ENCODE measurements at regions not wholly inside any gene's neighbourhood (a gene's known extent, or its start where the extent isn't known, plus 50 kb on each side); places are given as distances from the start of the nearest gene placed in this dataset.

- TF ChIP-seq EP300 (conservative IDR thresholded peaks at IDR 0.05; ENCODE audit: poor library complexity, severe bottlenecking) (no peak), EZH2 (IDR thresholded peaks at IDR 0.05; ENCODE audit: borderline replicate concordance, insufficient read depth, low read length, poor library complexity, severe bottlenecking) (no peak), POLR2AphosphoS5 (IDR thresholded peaks at IDR 0.05) (no peak), RAD21 (conservative IDR thresholded peaks at IDR 0.05) (no peak)
- TF ChIP-seq, protein P1, sequence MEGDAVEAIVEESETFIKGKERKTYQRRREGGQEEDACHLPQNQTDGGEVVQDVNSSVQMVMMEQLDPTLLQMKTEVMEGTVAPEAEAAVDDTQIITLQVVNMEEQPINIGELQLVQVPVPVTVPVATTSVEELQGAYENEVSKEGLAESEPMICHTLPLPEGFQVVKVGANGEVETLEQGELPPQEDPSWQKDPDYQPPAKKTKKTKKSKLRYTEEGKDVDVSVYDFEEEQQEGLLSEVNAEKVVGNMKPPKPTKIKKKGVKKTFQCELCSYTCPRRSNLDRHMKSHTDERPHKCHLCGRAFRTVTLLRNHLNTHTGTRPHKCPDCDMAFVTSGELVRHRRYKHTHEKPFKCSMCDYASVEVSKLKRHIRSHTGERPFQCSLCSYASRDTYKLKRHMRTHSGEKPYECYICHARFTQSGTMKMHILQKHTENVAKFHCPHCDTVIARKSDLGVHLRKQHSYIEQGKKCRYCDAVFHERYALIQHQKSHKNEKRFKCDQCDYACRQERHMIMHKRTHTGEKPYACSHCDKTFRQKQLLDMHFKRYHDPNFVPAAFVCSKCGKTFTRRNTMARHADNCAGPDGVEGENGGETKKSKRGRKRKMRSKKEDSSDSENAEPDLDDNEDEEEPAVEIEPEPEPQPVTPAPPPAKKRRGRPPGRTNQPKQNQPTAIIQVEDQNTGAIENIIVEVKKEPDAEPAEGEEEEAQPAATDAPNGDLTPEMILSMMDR (IDR thresholded peaks at IDR 0.05; ENCODE audit: poor library complexity, severe bottlenecking): no peak
These were observed 585.2 kb downstream of the EPHA3 start for GRCh38 chr3:89692601-89693000.
